Stomach (tissue), 4 donors: ENCODE measurements at regions not wholly inside any gene's neighbourhood (a gene's known extent, or its start where the extent isn't known, plus 50 kb on each side); places are given as distances from the start of the nearest gene placed in this dataset.
"Not testable (repeated sequence)": the region's sequence is repeated elsewhere in the genome, so short reads cannot be mapped to it uniquely, and the experiment has no call there.

ENCODE experiments used
- EP300 ChIP-seq: sonication (generic); formaldehyde crosslinking; IDR thresholded peaks from one replicate; pipeline ENCODE4 v1.6.1; 2017; ENCODE audit warnings: antibody characterized with exemption
- POLR2A ChIP-seq, 4 donors: fragments of 450-650 bp; IDR thresholded peaks; one replicate each; pipeline ENCODE4 v1.6.1; 2016; ENCODE audit warnings: antibody characterized with exemption in 4 of 4, control low read depth in 2 of 4, mild to moderate bottlenecking in 1 of 4, moderate library complexity in 1 of 4
- POLR2AphosphoS5 ChIP-seq, 3 donors: sonication (generic); formaldehyde crosslinking; IDR thresholded peaks; one replicate each; pipeline ENCODE4 v1.6.1; 2016; ENCODE audit warnings: antibody characterized with exemption in 3 of 3
- TF ChIP-seq, protein P1 (sequence below), 7 experiments: fragments of 450-650 bp in 4 of 7; fragments of 200-600 bp in 3 of 7; sonication (generic) in 3 of 7; IDR thresholded peaks; one replicate each; pipeline ENCODE4 v1.5.1; 2016 to 2019; ENCODE audit warnings: antibody characterized with exemption in 7 of 7, control low read depth in 2 of 7, mild to moderate bottlenecking in 1 of 7

DNA sequence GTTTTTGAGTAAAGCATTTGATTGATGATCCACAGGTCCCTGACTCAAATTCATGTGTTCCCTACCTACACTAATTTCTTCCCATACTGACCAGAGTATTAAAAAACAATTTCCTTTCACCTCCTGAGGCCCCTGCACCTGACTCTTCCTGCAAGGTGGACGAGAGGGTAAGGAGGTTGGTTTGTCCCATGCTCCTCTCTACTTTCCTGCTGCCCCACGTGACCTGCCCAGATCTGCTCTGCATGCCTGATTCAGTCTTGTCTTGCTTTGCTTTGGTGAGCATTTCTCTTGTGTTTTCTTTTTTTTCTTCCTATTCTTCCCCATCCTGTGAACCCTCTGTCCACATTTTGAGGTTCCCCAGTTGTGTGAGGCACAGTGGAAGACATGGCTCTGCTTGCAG, 107.8 kb downstream of the ZNF467 start:
- TF ChIP-seq, protein P1, sequence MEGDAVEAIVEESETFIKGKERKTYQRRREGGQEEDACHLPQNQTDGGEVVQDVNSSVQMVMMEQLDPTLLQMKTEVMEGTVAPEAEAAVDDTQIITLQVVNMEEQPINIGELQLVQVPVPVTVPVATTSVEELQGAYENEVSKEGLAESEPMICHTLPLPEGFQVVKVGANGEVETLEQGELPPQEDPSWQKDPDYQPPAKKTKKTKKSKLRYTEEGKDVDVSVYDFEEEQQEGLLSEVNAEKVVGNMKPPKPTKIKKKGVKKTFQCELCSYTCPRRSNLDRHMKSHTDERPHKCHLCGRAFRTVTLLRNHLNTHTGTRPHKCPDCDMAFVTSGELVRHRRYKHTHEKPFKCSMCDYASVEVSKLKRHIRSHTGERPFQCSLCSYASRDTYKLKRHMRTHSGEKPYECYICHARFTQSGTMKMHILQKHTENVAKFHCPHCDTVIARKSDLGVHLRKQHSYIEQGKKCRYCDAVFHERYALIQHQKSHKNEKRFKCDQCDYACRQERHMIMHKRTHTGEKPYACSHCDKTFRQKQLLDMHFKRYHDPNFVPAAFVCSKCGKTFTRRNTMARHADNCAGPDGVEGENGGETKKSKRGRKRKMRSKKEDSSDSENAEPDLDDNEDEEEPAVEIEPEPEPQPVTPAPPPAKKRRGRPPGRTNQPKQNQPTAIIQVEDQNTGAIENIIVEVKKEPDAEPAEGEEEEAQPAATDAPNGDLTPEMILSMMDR (IDR thresholded peaks at IDR 0.05), result not testable (repeated sequence)
- TF ChIP-seq POLR2A (IDR thresholded peaks at IDR 0.05); POLR2AphosphoS5 (IDR thresholded peaks at IDR 0.05); EP300: not testable (repeated sequence)
